ENCODE measurements at regions not wholly inside any gene's neighbourhood (a gene's known extent, or its start where the extent isn't known, plus 50 kb on each side); places are given as distances from the start of the nearest gene placed in this dataset.

GRCh38 chr2:78895022-78895421 is 130.5 kb upstream of the REG3G start:
- CTCF ChIA-PET, result no interaction called here
- H3K4me3 Mint-ChIP-seq (ENCODE audit: unreplicated experiment), result no peak overlapping the region

DNA sequence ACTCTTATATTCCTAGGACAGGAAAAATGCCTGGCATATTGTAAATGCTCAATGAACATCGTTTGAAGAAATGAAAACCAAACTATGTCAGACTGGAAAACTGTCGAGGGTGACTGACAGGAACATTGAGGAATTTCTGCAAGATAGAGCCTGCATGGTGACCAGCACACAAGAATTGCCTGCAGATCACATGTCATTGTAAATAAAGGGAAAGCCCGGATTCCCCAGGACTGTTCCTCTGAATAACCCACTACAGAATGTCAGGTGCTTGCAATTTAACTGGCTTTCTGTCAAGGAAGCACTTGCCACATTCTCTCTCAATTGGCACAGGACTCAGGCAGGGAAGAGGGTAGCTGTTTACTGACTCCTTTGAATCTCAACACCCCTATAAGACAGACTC is 129.0 kb upstream of the REG3G start:
- no peak for TF ChIP-seq CTCF (IDR thresholded peaks at IDR 0.05; ENCODE audit: insufficient read depth in 1 of 2, low read depth in 1 of 2, low read length in 1 of 2, severe bottlenecking in 1 of 2, unreplicated experiment in 1 of 2)
- Mint-ChIP-seq H3K27ac (ENCODE audit: unreplicated experiment) (no peak overlapping the region), H3K27me3 (ENCODE audit: insufficient read depth, unreplicated experiment) (peaks cover 13% of the 10 kb centered on the region), H3K36me3 (ENCODE audit: insufficient read depth, unreplicated experiment) (no peaks in the 10 kb centered on the region), H3K4me3 (ENCODE audit: unreplicated experiment) (no peak overlapping the region), H3K4me1 (ENCODE audit: low read depth, unreplicated experiment) (no peaks in the 10 kb centered on the region), H3K9me3 (ENCODE audit: unreplicated experiment) (no peaks in the 10 kb centered on the region)
- H3K4me1 ChIP-seq, result no peaks in the 10 kb centered on the region
- intact Hi-C loops (cut with micrococcal nuclease; ENCODE audit: unreplicated experiment), result no loop called here
- CTCF ChIA-PET, result no interaction called here
- H3K4me3 ChIP-seq (ENCODE audit: low read depth, low read length), result no peak overlapping the region
- H3K27me3 ChIP-seq (replicated peaks; ENCODE audit: control insufficient read depth, insufficient read depth, low read length), result no peaks in the 10 kb centered on the region
- DNase-seq, result no peak
- H3K36me3 ChIP-seq (ENCODE audit: control insufficient read depth, insufficient read depth, low read length), result no peaks in the 10 kb centered on the region
- no peaks in the 10 kb centered on the region for H3K9me3 ChIP-seq
- POLR2A ChIA-PET, result no interaction called here
- BruUV-seq (replicated peaks), result no TSS peak

More at GRCh38 chr2:78895022-78895421, 130.5 kb upstream of the REG3G start:
- POLR2A ChIA-PET, result no interaction called here
- Mint-ChIP-seq H3K36me3 (ENCODE audit: insufficient read depth, unreplicated experiment) (no peaks in the 10 kb centered on the region), H3K27me3 (ENCODE audit: insufficient read depth, unreplicated experiment) (peaks cover 19% of the 10 kb centered on the region), H3K27ac (ENCODE audit: unreplicated experiment) (no peak overlapping the region), H3K4me1 (ENCODE audit: low read depth, unreplicated experiment) (no peaks in the 10 kb centered on the region), H3K9me3 (ENCODE audit: unreplicated experiment) (no peaks in the 10 kb centered on the region)
- DNase-seq, result no peak
- H3K9me3 ChIP-seq, result no peaks in the 10 kb centered on the region
- H3K4me1 ChIP-seq, result no peaks in the 10 kb centered on the region
- TF ChIP-seq CTCF (IDR thresholded peaks at IDR 0.05; ENCODE audit: insufficient read depth in 1 of 2, low read depth in 1 of 2, low read length in 1 of 2, severe bottlenecking in 1 of 2, unreplicated experiment in 1 of 2), result no peak
- no peak overlapping the region for H3K4me3 ChIP-seq (ENCODE audit: low read depth, low read length)
- H3K36me3 ChIP-seq (ENCODE audit: control insufficient read depth, insufficient read depth, low read length), result no peaks in the 10 kb centered on the region
- no TSS peak for BruUV-seq (replicated peaks)
- intact Hi-C loops (cut with micrococcal nuclease; ENCODE audit: unreplicated experiment), result no loop called here
- H3K27me3 ChIP-seq (replicated peaks; ENCODE audit: control insufficient read depth, insufficient read depth, low read length), result no peaks in the 10 kb centered on the region

DNA sequence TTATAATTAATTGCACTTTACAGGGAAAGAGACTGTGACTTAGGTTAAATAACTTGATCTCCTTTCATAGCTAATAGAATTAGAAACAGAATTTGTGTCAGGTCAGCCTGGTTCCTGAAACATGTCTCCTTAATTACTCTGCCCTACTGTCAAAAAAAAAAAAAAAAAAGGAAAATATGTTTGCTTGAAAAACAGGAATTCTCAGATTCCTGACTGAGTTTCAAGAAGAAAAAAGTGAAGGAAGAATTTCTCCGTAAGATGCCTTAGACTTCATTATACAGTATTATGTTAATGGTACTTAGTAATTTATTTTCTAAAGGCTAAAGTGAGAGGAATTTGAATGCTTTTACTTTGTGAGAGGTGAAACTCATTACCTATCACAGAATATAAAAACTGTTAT is 118.4 kb upstream of the REG3G start:
- no TSS peak for BruUV-seq (replicated peaks)
- Histone ChIP-seq H3K27me3 (replicated peaks; ENCODE audit: control insufficient read depth, insufficient read depth, low read length) (no peaks in the 10 kb centered on the region), H3K9me3 (no peaks in the 10 kb centered on the region), H3K4me3 (ENCODE audit: low read depth, low read length) (no peak overlapping the region), H3K4me1 (peaks cover 8% of the 10 kb centered on the region), H3K36me3 (ENCODE audit: control insufficient read depth, insufficient read depth, low read length) (no peaks in the 10 kb centered on the region)
- DNase-seq, result no peak
- intact Hi-C loops (cut with micrococcal nuclease; ENCODE audit: unreplicated experiment), result no loop called here
- ChIA-PET CTCF (no interaction called here), POLR2A (no interaction called here)
- Mint-ChIP-seq H3K27ac (ENCODE audit: unreplicated experiment) (no peak overlapping the region), H3K36me3 (ENCODE audit: insufficient read depth, unreplicated experiment) (no peaks in the 10 kb centered on the region), H3K4me1 (ENCODE audit: low read depth, unreplicated experiment) (peaks cover 9% of the 10 kb centered on the region), H3K9me3 (ENCODE audit: unreplicated experiment) (peaks cover 9% of the 10 kb centered on the region), H3K4me3 (ENCODE audit: unreplicated experiment) (no peak overlapping the region), H3K27me3 (ENCODE audit: insufficient read depth, unreplicated experiment) (no peaks in the 10 kb centered on the region)
- no peak for TF ChIP-seq CTCF (IDR thresholded peaks at IDR 0.05; ENCODE audit: insufficient read depth in 1 of 2, low read depth in 1 of 2, low read length in 1 of 2, severe bottlenecking in 1 of 2, unreplicated experiment in 1 of 2)
